Osteocyte (in vitro differentiated cells): ENCODE measurements at regions not wholly inside any gene's neighbourhood (a gene's known extent, or its start where the extent isn't known, plus 50 kb on each side); places are given as distances from the start of the nearest gene placed in this dataset.

Experiments
- DNase-seq: peaks from one replicate; pipeline ENCODE4 v3.0.0; 2021; ENCODE audit warnings: mixed read lengths; ENCODE audit not compliant: unreplicated experiment; ENCODE audit errors: extremely low spot score
- H3K27ac Mint-ChIP-seq: one replicate; pipeline ENCODE4 v1.8.0; 2021; ENCODE audit warnings: mild to moderate bottlenecking, mixed read lengths; ENCODE audit not compliant: unreplicated experiment
- H3K27me3 Mint-ChIP-seq: one replicate; pipeline ENCODE4 v1.8.0; 2021; ENCODE audit warnings: mixed read lengths; ENCODE audit not compliant: unreplicated experiment
- H3K36me3 Mint-ChIP-seq: one replicate; pipeline ENCODE4 v1.8.0; 2021; ENCODE audit warnings: mixed read lengths; ENCODE audit not compliant: unreplicated experiment
- H3K4me1 Mint-ChIP-seq: one replicate; pipeline ENCODE4 v1.8.0; 2021; ENCODE audit warnings: mixed read lengths; ENCODE audit not compliant: unreplicated experiment
- H3K4me3 Mint-ChIP-seq: one replicate; pipeline ENCODE4 v1.8.0; 2021; ENCODE audit warnings: mild to moderate bottlenecking, moderate library complexity, mixed read lengths; ENCODE audit not compliant: unreplicated experiment
- H3K9me3 Mint-ChIP-seq: one replicate; pipeline ENCODE4 v1.8.0; 2021; ENCODE audit warnings: mixed read lengths; ENCODE audit not compliant: unreplicated experiment
- CTCF ChIP-seq: fragments of 200-600 bp; sonication (generic); IDR thresholded peaks from 2 replicates; pipeline ENCODE4 v1.5.0; 2021; ENCODE audit warnings: antibody characterized with exemption, mild to moderate bottlenecking, moderate library complexity

- Mint-ChIP-seq H3K27ac (no peak overlapping the region), H3K9me3 (peaks cover 56% of the 10 kb centered on the region), H3K36me3 (no peaks in the 10 kb centered on the region), H3K4me3 (no peak overlapping the region), H3K27me3 (no peaks in the 10 kb centered on the region), H3K4me1 (no peaks in the 10 kb centered on the region)
- DNase-seq, result no peak
- TF ChIP-seq CTCF, result no peak
Measured at GRCh38 chr17:11035681-11036080, 197.8 kb upstream of the PIRT start.

DNA sequence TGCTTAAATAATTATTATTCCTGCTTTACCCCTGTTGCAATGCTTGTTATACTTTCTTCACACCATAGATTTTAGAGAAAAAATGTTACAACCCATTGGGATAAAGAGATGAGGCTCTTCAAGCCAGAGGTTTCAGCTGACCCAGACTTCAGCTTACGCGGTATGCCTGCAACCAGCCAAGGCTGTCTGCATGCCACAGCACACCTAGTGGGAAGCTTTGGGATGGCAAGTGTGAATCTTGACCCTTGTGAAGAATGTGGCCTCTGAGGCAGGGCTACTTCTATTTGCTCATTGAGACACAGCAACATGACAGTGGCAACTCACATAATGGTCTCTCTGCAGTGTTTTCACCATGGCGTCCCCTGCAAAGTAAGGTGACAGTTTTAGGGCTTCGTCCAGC, 193.9 kb upstream of the PIRT start:
- H3K27ac Mint-ChIP-seq, result no peak overlapping the region
- no peak for DNase-seq
- no peaks in the 10 kb centered on the region for H3K36me3 Mint-ChIP-seq
- H3K9me3 Mint-ChIP-seq, result peaks cover 44% of the 10 kb centered on the region
- TF ChIP-seq CTCF, result peak; percentile 6
- H3K27me3 Mint-ChIP-seq, result no peaks in the 10 kb centered on the region
- no peaks in the 10 kb centered on the region for H3K4me1 Mint-ChIP-seq
- no peak overlapping the region for H3K4me3 Mint-ChIP-seq

DNA sequence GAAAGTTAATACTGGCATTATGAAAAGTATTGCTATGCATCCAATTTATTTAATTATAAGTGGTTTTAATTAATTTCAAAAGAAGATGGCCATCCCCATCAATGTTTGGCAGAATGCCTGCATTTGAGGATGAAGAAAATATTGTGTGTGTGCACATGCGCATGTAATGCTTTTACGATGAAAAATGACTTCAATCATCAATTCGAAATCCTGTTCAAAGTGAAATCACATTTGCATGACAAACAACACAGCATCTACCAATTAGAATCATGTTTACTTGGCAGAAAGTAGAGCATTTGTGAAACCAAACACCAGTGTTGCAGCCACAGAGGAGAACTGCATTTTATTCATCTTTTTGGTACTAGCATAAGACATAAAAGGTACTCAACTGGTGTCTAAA, 191.9 kb upstream of the PIRT start:
- no peak for DNase-seq
- Mint-ChIP-seq H3K36me3 (no peaks in the 10 kb centered on the region), H3K27me3 (no peaks in the 10 kb centered on the region), H3K9me3 (peaks cover 44% of the 10 kb centered on the region), H3K4me3 (no peak overlapping the region), H3K27ac (no peak overlapping the region), H3K4me1 (no peaks in the 10 kb centered on the region)
- no peak for TF ChIP-seq CTCF

DNA sequence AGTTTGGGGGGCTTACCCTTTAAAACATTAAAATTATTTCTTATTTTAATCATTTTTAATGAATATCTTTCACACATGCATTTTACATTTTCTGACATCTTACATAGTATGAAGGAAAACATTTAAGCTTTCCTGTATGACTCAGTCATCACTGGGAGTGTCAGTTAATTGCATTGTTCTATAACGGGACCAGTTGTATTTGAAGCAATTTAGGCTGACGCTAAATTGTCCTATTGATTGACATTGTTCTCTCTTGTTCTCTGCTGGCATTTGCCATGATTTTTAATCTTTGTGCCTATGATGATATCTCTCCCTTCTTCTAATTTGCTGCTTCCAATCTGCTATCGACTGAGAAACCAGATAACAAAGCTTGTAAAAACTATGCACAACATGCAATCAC, 190.5 kb upstream of the PIRT start:
- H3K9me3 Mint-ChIP-seq, result peaks cover 42% of the 10 kb centered on the region
- TF ChIP-seq CTCF, result no peak
- H3K27me3 Mint-ChIP-seq, result no peaks in the 10 kb centered on the region
- no peak overlapping the region for H3K4me3 Mint-ChIP-seq
- no peak for DNase-seq
- no peak overlapping the region for H3K27ac Mint-ChIP-seq
- no peaks in the 10 kb centered on the region for H3K36me3 Mint-ChIP-seq
- H3K4me1 Mint-ChIP-seq, result no peaks in the 10 kb centered on the region

DNA sequence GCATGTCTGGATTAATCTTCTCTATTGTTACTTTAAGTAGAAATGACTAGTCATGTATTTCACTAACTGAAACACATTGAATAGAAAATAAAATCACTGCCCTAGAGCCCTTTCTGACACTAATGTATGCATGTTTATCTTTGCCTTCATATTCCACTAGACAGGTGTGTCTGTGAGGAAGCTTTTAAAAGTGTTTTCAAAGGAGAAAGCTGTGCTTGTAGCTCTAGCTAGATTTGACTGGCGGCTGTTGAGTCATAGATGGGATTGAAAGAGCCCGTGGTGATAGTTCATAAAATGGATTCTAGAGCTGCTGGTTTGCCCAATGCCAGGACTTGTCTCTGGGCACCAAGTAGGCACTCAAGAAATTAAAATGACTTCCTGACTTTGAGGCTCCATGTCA, 189.0 kb upstream of the PIRT start:
- Mint-ChIP-seq H3K27me3 (no peaks in the 10 kb centered on the region), H3K4me3 (no peak overlapping the region), H3K36me3 (no peaks in the 10 kb centered on the region), H3K9me3 (peaks cover 31% of the 10 kb centered on the region), H3K4me1 (no peaks in the 10 kb centered on the region), H3K27ac (no peak overlapping the region)
- no peak for DNase-seq
- no peak for TF ChIP-seq CTCF
